Muscle of leg (tissue), 3 donors: ENCODE measurements at regions not wholly inside any gene's neighbourhood (a gene's known extent, or its start where the extent isn't known, plus 50 kb on each side); places are given as distances from the start of the nearest gene placed in this dataset.
A peak's percentile ranks its signal among the peaks of the same experiment; 100 is the strongest.
"Not testable (repeated sequence)": the region's sequence is repeated elsewhere in the genome, so short reads cannot be mapped to it uniquely, and the experiment has no call there.

Experiments
- DNase-seq: peaks from one replicate; pipeline ENCODE4 v3.0.0; 2013
- H3K27ac ChIP-seq: one replicate; pipeline ENCODE4 v1.5.1; 2013; ENCODE audit warnings: mild to moderate bottlenecking, low read length, control low read depth
- H3K27me3 ChIP-seq: one replicate; pipeline ENCODE4 v1.6.1; 2013; ENCODE audit warnings: low read length; ENCODE audit not compliant: control insufficient read depth, insufficient read depth
- H3K36me3 ChIP-seq: one replicate; pipeline ENCODE4 v1.6.1; 2013; ENCODE audit warnings: low read length; ENCODE audit not compliant: control insufficient read depth, insufficient read depth
- H3K4me1 ChIP-seq: one replicate; pipeline ENCODE4 v1.6.1; 2013; ENCODE audit warnings: low read length; ENCODE audit not compliant: control insufficient read depth, insufficient read depth
- H3K4me3 ChIP-seq: one replicate; pipeline ENCODE4 v1.5.1; 2013; ENCODE audit warnings: low read length, control low read depth
- H3K9me3 ChIP-seq: replicated peaks from 2 replicates; pipeline ENCODE4 v1.6.1; 2013; ENCODE audit warnings: low read depth, low read length; ENCODE audit not compliant: control insufficient read depth
- WGBS: methylation state at CpG from one replicate; pipeline ENCODE4 v1.1.5; 2013; ENCODE audit warnings: missing lambda C conversion rate; ENCODE audit not compliant: insufficient coverage; 5-methylcytosine and 5-hydroxymethylcytosine counted together

GRCh38 chr15:95043236-95043932 is 812.0 kb downstream of the MCTP2 start:
- not testable (repeated sequence) for H3K4me1 ChIP-seq, DNase-seq, H3K27ac ChIP-seq, H3K4me3 ChIP-seq, H3K27me3 ChIP-seq, H3K9me3 ChIP-seq, H3K36me3 ChIP-seq
- 88% methylated on average over 6 of the region's 9 CpGs for WGBS

GRCh38 chr15:95043933-95044313 is 812.6 kb downstream of the MCTP2 start:
- no peaks in the 10 kb centered on the region for H3K36me3 ChIP-seq
- no peaks in the 10 kb centered on the region for H3K27me3 ChIP-seq
- DNase-seq: no peak
- H3K4me1 ChIP-seq: no peaks in the 10 kb centered on the region
- peaks cover 9% of the 10 kb centered on the region for H3K9me3 ChIP-seq
- H3K27ac ChIP-seq: no peak overlapping the region
- H3K4me3 ChIP-seq: no peak overlapping the region
- no CpG with 5 or more reads among the region's 1 CpG for WGBS

DNA sequence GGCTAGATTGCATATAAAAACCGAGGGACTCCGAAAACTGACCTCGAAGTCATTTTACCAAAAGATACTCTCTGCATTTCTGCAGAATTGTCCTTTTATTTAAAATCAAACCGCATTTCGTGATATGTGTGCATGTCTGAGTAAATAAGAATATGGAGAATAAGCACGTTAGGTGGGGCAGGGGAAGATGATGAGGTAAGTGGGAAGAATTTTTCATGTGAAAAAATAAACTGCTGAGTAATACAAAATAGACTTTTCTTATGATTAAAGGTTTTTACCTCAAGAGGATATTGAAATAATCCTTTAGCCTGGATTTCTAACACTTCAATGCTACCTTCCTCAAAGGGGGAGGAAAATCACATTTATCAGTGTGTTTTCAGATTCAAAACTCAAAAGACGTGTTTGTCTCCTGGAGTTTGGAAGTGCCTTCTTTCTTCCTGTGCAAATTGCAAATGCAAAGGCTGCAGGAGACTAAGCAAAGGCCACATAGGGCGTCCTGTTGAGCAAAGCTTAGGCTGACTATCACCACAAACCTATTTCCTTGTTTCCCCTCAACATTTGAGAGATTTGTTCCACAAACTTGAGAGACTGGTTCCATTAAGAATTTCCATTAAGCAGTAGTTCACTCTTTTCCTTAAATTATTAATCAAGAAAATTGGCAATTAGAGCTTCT is 813.5 kb downstream of the MCTP2 start:
- Histone ChIP-seq H3K27me3 (no peaks in the 10 kb centered on the region), H3K4me3 (no peak overlapping the region), H3K9me3 (peaks cover 9% of the 10 kb centered on the region), H3K36me3 (no peaks in the 10 kb centered on the region), H3K4me1 (no peaks in the 10 kb centered on the region), H3K27ac (no peak overlapping the region)
- WGBS: 62% methylated on average over 2 of the region's 8 CpGs
- no peak for DNase-seq

DNA sequence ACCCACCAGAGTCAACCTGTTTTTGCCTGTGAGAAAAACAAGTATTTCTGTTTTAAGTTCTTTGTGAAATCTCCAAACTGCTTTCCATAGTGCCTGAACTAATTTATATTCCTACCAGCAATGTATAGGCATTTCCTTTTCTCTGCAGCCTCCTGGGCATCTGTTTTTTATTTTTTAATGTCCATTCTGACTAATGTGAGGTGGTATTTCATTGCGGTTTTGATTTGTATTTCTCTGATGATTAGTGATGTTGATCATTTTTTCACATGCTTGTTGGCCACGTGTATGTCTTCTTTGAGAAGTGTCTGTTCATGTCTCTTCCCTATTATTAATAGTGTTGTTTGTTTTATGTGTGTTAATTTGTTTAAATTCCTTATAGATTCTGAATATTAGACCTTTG is 820.5 kb downstream of the MCTP2 start:
- no peak for DNase-seq
- H3K27me3 ChIP-seq: no peaks in the 10 kb centered on the region

DNA sequence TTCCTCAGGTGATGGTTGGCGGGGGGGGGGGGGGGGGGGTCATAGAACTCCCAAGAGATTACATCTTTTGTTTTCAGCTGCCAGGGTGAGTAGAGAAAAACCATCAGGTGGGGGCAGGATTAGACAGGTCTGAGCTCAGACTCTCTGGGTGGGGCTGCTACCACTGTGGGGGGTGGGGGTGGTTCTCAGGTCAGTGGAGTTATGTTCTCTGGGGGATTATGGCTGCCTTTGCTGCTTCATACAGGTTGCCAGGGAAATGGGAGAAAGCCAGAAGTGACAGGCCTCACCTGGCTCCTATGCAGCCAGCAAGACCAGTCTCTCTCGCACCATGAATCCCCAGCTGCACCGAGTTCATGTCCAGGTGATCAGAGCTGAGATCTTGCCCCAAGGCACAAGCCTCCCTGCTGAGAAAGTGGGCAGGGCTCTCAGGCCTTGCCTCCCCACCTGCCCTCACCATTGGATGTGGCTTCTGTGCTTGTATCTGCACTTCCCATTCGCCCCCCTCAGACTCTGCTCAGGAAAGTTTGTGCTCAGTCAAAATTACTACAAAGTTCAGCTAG is 828.1 kb downstream of the MCTP2 start:
- Histone ChIP-seq H3K9me3 (peaks cover 5% of the 10 kb centered on the region), H3K4me1 (no peaks in the 10 kb centered on the region), H3K36me3 (no peaks in the 10 kb centered on the region), H3K4me3 (no peak overlapping the region), H3K27ac (no peak overlapping the region), H3K27me3 (no peaks in the 10 kb centered on the region)
- WGBS: 98% methylated on average over 3 of the region's 4 CpGs
- DNase-seq: no peak

More for the DNA sequence above, 820.5 kb downstream of the MCTP2 start:
- no peak overlapping the region for H3K27ac ChIP-seq
- no peaks in the 10 kb centered on the region for H3K36me3 ChIP-seq
- H3K4me3 ChIP-seq: no peak overlapping the region
- no CpG with 5 or more reads among the region's 2 CpGs for WGBS
- peaks cover 15% of the 10 kb centered on the region for H3K9me3 ChIP-seq
- H3K4me1 ChIP-seq: no peaks in the 10 kb centered on the region

GRCh38 chr15:95068701-95069521 is 837.5 kb downstream of the MCTP2 start:
- no peaks in the 10 kb centered on the region for H3K27me3 ChIP-seq
- H3K9me3 ChIP-seq: no peaks in the 10 kb centered on the region
- peak; percentile 57 for DNase-seq
- H3K36me3 ChIP-seq: no peaks in the 10 kb centered on the region
- H3K27ac ChIP-seq: no peak overlapping the region
- WGBS: 71% methylated on average over 4 of the region's 11 CpGs
- peaks cover 2% of the 10 kb centered on the region for H3K4me1 ChIP-seq
- no peak overlapping the region for H3K4me3 ChIP-seq

GRCh38 chr15:95075792-95076677 is 844.7 kb downstream of the MCTP2 start:
- Histone ChIP-seq H3K27me3 (no peaks in the 10 kb centered on the region), H3K4me1 (no peaks in the 10 kb centered on the region), H3K36me3 (no peaks in the 10 kb centered on the region), H3K9me3 (no peaks in the 10 kb centered on the region), H3K27ac (no peak overlapping the region), H3K4me3 (no peak overlapping the region)
- no peak for DNase-seq
- 71% methylated on average over 3 of the region's 13 CpGs for WGBS

DNA sequence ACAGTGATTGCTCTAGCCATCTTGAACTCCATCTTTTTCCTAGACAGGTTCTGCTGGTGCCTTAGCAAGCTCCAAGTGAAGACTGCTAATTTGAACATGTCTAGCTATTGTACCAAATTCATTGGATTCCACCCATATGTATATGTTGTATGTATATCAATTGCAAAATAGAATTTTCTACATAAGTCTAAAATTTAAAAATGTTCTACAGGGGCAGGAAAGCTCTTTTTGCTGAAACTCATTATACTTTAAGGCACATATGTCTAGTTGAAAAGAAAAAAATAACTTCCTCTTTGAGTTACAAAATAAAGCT is 845.3 kb downstream of the MCTP2 start:
- Histone ChIP-seq H3K4me1 (no peaks in the 10 kb centered on the region), H3K4me3 (no peak overlapping the region), H3K36me3 (no peaks in the 10 kb centered on the region), H3K27me3 (no peaks in the 10 kb centered on the region), H3K9me3 (no peaks in the 10 kb centered on the region), H3K27ac (no peak overlapping the region)
- DNase-seq: no peak

DNA sequence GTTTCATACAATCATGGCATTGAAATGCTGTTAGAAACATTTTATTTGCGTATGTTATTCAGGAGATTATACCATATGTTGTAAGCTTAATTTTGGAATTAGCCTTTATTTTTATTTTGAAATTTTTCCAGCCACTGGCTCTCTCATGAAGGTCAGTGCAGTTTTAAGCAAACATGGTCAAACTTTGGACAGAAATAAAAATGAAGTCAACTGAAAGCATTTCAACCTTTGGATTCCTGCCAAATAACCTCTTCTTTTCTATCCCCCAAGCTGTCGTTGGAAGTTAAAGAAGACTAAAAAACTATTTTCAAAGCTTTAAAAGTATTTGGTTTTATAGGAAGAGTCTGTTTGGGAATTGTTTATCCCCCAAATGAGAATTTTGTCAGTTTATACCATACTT is 846.6 kb downstream of the MCTP2 start:
- DNase-seq: peak; percentile 87
- no peak overlapping the region for H3K27ac ChIP-seq
- H3K9me3 ChIP-seq: no peaks in the 10 kb centered on the region
- no peaks in the 10 kb centered on the region for H3K36me3 ChIP-seq
- H3K4me1 ChIP-seq: no peaks in the 10 kb centered on the region
- H3K4me3 ChIP-seq: no peak overlapping the region
- no peaks in the 10 kb centered on the region for H3K27me3 ChIP-seq
- no CpG with 5 or more reads among the region's 2 CpGs for WGBS
